A549 (cell line): ENCODE measurements at regions not wholly inside any gene's neighbourhood (a gene's known extent, or its start where the extent isn't known, plus 50 kb on each side); places are given as distances from the start of the nearest gene placed in this dataset.

Experiments used
- ATAC-seq, 2 experiments: fragments of 200-7000 bp in 1 of 2; fragments of >200 bp in 1 of 2; cut with Nextera tagmentation in 1 of 2; cut with Tn5 transposase in 1 of 2; 3 replicates each; pipeline versions ENCODE4 v1.8.0 to v1.9.1; 2018 to 2020; ENCODE audit warnings: mild to moderate bottlenecking in 1 of 2, moderate library complexity in 1 of 2
- CTCF ChIA-PET: fragments of 300-600 bp; sonication (Branson Sonifier 250); formaldehyde crosslinking; extraction: SDS; loops from one replicate; lab custom pipeline; 2021; ENCODE audit warnings: antibody characterized with exemption, inconsistent platforms; lab: Yijun Ruan, JAX
- POLR2A ChIA-PET: fragments of 350-600 bp; formaldehyde crosslinking; extraction: SDS; loops from one replicate; lab custom pipeline; 2021; ENCODE audit warnings: antibody characterized with exemption, inconsistent platforms; lab: Yijun Ruan, JAX
- DNase-seq, 2 experiments: peaks; one replicate each; pipeline versions ENCODE4 v3.0.0 to v3.0.0-alpha.2; 2011 to 2016; ENCODE audit warnings: low read depth in 1 of 2, low spot score in 1 of 2
- FAIRE-seq: peaks from 2 replicates; lab custom pipeline; 2011; peaks lifted over from hg19 to GRCh38; lab: Jason Lieb, UNC
- H3K27ac ChIP-seq, 2 experiments: fragments of >200 bp; sonication (Bioruptor Twin); formaldehyde crosslinking; 3 replicates each; pipeline ENCODE4 v1.5.1; 2016 to 2017
- H3K4me1 ChIP-seq: fragments of >200 bp; sonication (Bioruptor Twin); formaldehyde crosslinking; 3 replicates; pipeline ENCODE4 v1.6.1; 2016
- H3K4me2 ChIP-seq: fragments of >200 bp; sonication (Bioruptor Twin); formaldehyde crosslinking; 3 replicates; pipeline ENCODE4 v1.6.1; 2016
- H3K4me3 ChIP-seq: fragments of >200 bp; sonication (Bioruptor Twin); formaldehyde crosslinking; 3 replicates; pipeline ENCODE4 v1.5.1; 2016
- H3K9me3 ChIP-seq: fragments of >200 bp; sonication (Bioruptor Twin); formaldehyde crosslinking; 3 replicates; pipeline ENCODE4 v1.6.1; 2016
- BHLHE40 ChIP-seq: IDR thresholded peaks from 2 replicates; pipeline ENCODE4 v1.6.1; 2012; ENCODE audit warnings: low read depth, low read length, inconsistent platforms
- CBX2 ChIP-seq: fragments of 200-600 bp; sonication (generic); IDR thresholded peaks from 2 replicates; pipeline ENCODE4 v1.6.1; 2016; ENCODE audit warnings: low read depth, mild to moderate bottlenecking, borderline replicate concordance
- CEBPB ChIP-seq, 2 experiments: fragments of >200 bp in 1 of 2; sonication (Bioruptor Twin) in 1 of 2; formaldehyde crosslinking in 1 of 2; IDR thresholded peaks; 2 replicates each; pipeline ENCODE4 v1.6.1; 2012 to 2016
- CHD2 ChIP-seq: fragments of 150-350 bp; IDR thresholded peaks from 2 replicates; pipeline ENCODE4 v1.6.1; 2014; ENCODE audit warnings: low read length; ENCODE audit not compliant: partially characterized antibody
- EHF ChIP-seq: fragments of 250-450 bp; sonication (Bioruptor Pico); IDR thresholded peaks from 2 replicates; pipeline ENCODE4 v1.5.0; 2020; ENCODE audit warnings: mild to moderate bottlenecking
- EHMT2 ChIP-seq: fragments of 200-600 bp; sonication (generic); IDR thresholded peaks from 2 replicates; pipeline ENCODE4 v1.6.1; 2016; ENCODE audit warnings: antibody characterized with exemption, low read depth, mild to moderate bottlenecking, moderate library complexity
- GATA3 ChIP-seq: IDR thresholded peaks from 2 replicates; pipeline ENCODE4 v1.6.1; 2012; ENCODE audit warnings: borderline replicate concordance
- HOXB13 ChIP-seq: fragments of 250-450 bp; sonication (Bioruptor Pico); IDR thresholded peaks from 2 replicates; pipeline ENCODE4 v1.5.0; 2020; ENCODE audit warnings: low read depth, mild to moderate bottlenecking, moderate library complexity
- JUN ChIP-seq, 2 experiments: fragments of >200 bp; sonication (Bioruptor Twin); formaldehyde crosslinking; IDR thresholded peaks; 2 replicates in 1 of 2; 3 replicates in 1 of 2; pipeline ENCODE4 v1.6.1; 2016 to 2017
- MAFK ChIP-seq: fragments of 450-650 bp; IDR thresholded peaks from 2 replicates; pipeline ENCODE4 v1.6.1; 2014; ENCODE audit not compliant: partially characterized antibody
- MYC ChIP-seq: IDR thresholded peaks from 2 replicates; pipeline ENCODE4 v1.6.1; 2012; ENCODE audit warnings: mild to moderate bottlenecking, inconsistent platforms, low read length, improper control_type of control experiment, borderline replicate concordance
- NFE2L2 ChIP-seq: fragments of 150-350 bp; conservative IDR thresholded peaks from 2 replicates; pipeline ENCODE4 v1.6.1; 2014; ENCODE audit warnings: low read length
- NR3C1 ChIP-seq: fragments of >200 bp; sonication (Bioruptor Twin); formaldehyde crosslinking; IDR thresholded peaks from 3 replicates; pipeline ENCODE4 v1.6.1; 2017
- SMC3 ChIP-seq: fragments of >200 bp; sonication (Bioruptor Twin); formaldehyde crosslinking; IDR thresholded peaks from 3 replicates; pipeline ENCODE4 v1.6.1; 2018; ENCODE audit warnings: inconsistent platforms
- SREBF2 ChIP-seq: fragments of 450-650 bp; IDR thresholded peaks from 2 replicates; pipeline ENCODE4 v1.6.1; 2014; ENCODE audit warnings: mild to moderate bottlenecking, moderate library complexity
- ZNF302 ChIP-seq: fragments of 250-450 bp; sonication (Bioruptor Pico); IDR thresholded peaks from 2 replicates; pipeline ENCODE4 v1.9.0; 2021; ENCODE audit warnings: inconsistent platforms, mild to moderate bottlenecking, moderate library complexity
- WGBS: methylation state at CpG from one replicate; pipeline ENCODE4 v1.1.6; 2017; ENCODE audit errors: missing lambda C conversion rate; 5-methylcytosine and 5-hydroxymethylcytosine counted together
- TF ChIP-seq, protein P1 (sequence below): fragments of 250-450 bp; sonication (Bioruptor Pico); IDR thresholded peaks from 2 replicates; pipeline ENCODE4 v1.5.0; 2021; ENCODE audit warnings: mild to moderate bottlenecking, moderate library complexity, borderline replicate concordance
- TF ChIP-seq, protein P2 (sequence below): IDR thresholded peaks from 2 replicates; pipeline ENCODE4 v1.6.1; 2012
- TF ChIP-seq, protein P3 (sequence below): fragments of 200-600 bp; sonication (generic); IDR thresholded peaks from 2 replicates; pipeline ENCODE4 v1.6.1; 2016; ENCODE audit warnings: antibody characterized with exemption, mild to moderate bottlenecking, moderate library complexity

DNA sequence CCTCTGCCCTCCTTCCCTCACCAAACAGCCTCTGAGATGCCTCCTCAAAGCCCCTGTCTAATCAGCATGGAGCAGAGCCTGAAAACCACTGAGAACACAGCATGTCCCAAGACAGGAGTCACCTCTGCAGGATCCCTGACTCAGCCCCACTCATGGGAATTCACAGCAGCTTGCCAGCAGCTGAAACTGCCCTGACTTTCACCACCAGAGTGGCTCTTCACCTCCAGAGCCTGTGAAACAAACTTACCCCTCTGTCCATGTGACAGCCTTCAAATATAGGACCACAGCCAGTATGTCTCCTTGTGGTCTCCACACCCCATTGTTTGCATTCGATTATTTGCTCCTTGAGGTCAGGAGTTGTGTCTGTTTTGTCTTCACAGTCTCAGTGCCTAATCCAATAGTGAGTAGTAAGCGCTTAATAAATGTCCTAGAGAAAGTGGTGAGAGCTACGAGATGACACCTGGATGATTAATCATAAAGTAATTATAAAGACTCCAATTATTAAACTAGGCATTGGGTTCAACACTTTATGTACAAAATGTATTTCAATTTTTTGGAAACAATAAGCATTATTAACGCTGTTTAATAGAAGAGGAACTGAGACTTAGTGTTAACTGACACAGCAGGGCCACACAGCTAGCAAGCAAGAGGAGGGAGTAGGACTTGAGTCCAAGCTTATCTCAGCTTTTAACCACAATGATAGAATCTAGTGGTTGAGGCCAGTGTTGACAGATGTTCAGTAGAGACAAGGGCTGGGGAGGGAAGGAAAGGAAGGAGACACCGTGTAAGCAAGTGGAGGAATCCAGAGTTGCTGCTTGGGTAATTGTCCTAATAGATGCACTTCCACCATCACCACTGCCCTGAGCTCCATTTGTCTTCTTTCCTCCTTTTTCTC is 358.7 kb upstream of the TNP1 start:
- ATAC-seq (no peak), FAIRE-seq (no peak)
- CTCF ChIA-PET: no interaction called here
- H3K27ac ChIP-seq: no peak overlapping the region
- POLR2A ChIA-PET: no interaction called here
- H3K4me2 ChIP-seq: no peak overlapping the region
- peaks cover 5% of the 10 kb centered on the region; the same call in 1 of the 3 replicates for H3K4me1 ChIP-seq
- H3K4me3 ChIP-seq: no peak overlapping the region
- 60% methylated on average over 5 of the region's 5 CpGs for WGBS
- H3K9me3 ChIP-seq: no peaks in the 10 kb centered on the region
- TF ChIP-seq CEBPB (IDR thresholded peaks at IDR 0.05) (no peak), HOXB13 (no peak), MYC (no peak), JUN (IDR thresholded peaks at IDR 0.05) (no peak), CBX2 (no peak), NR3C1 (no peak), ZNF302 (CRISPR knock-in tag) (no peak), GATA3 (no peak), EHF (no peak), CHD2 (no peak), BHLHE40 (no peak), NFE2L2 (no peak), SREBF2 (no peak), SMC3 (no peak), EHMT2 (no peak)
- TF ChIP-seq, protein P1, sequence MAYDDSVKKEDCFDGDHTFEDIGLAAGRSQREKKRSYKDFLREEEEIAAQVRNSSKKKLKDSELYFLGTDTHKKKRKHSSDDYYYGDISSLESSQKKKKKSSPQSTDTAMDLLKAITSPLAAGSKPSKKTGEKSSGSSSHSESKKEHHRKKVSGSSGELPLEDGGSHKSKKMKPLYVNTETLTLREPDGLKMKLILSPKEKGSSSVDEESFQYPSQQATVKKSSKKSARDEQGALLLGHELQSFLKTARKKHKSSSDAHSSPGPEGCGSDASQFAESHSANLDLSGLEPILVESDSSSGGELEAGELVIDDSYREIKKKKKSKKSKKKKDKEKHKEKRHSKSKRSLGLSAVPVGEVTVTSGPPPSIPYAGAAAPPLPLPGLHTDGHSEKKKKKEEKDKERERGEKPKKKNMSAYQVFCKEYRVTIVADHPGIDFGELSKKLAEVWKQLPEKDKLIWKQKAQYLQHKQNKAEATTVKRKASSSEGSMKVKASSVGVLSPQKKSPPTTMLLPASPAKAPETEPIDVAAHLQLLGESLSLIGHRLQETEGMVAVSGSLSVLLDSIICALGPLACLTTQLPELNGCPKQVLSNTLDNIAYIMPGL: no peak
- TF ChIP-seq, protein P2, sequence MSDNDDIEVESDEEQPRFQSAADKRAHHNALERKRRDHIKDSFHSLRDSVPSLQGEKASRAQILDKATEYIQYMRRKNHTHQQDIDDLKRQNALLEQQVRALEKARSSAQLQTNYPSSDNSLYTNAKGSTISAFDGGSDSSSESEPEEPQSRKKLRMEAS: no peak
- TF ChIP-seq, protein P3, sequence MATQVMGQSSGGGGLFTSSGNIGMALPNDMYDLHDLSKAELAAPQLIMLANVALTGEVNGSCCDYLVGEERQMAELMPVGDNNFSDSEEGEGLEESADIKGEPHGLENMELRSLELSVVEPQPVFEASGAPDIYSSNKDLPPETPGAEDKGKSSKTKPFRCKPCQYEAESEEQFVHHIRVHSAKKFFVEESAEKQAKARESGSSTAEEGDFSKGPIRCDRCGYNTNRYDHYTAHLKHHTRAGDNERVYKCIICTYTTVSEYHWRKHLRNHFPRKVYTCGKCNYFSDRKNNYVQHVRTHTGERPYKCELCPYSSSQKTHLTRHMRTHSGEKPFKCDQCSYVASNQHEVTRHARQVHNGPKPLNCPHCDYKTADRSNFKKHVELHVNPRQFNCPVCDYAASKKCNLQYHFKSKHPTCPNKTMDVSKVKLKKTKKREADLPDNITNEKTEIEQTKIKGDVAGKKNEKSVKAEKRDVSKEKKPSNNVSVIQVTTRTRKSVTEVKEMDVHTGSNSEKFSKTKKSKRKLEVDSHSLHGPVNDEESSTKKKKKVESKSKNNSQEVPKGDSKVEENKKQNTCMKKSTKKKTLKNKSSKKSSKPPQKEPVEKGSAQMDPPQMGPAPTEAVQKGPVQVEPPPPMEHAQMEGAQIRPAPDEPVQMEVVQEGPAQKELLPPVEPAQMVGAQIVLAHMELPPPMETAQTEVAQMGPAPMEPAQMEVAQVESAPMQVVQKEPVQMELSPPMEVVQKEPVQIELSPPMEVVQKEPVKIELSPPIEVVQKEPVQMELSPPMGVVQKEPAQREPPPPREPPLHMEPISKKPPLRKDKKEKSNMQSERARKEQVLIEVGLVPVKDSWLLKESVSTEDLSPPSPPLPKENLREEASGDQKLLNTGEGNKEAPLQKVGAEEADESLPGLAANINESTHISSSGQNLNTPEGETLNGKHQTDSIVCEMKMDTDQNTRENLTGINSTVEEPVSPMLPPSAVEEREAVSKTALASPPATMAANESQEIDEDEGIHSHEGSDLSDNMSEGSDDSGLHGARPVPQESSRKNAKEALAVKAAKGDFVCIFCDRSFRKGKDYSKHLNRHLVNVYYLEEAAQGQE: no peak
- TF ChIP-seq, all 56 proteins: peak for 0
- DNase-seq: no peak

DNA sequence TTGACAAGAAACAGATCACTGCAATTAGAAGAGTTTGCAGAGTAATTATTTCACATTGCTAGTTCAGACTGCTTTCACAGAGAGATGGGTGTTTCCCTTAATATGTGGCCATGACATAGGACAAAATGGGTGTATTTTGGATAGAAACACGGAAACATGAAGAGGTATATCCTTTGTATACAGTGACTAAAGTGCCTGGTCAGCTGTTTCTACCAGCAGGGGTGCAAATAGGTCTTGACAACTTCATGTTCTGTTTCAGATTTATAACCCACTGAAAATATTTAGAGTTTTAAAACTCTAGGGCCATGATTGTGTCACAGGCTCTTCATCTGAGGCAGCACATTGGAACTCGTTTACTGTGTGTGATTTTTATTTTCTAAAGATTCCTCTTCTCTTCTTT is 357.1 kb upstream of the TNP1 start:
- no peak for TF ChIP-seq NR3C1
- peak; percentile 81 for TF ChIP-seq MAFK
- H3K4me3 ChIP-seq: no peak overlapping the region
- POLR2A ChIA-PET: no interaction called here
- DNase-seq (no peak), FAIRE-seq (no peak), ATAC-seq (no peak)
- no peaks in the 10 kb centered on the region for H3K4me1 ChIP-seq
- H3K27ac ChIP-seq: no peak overlapping the region
- CTCF ChIA-PET: no interaction called here
- no peaks in the 10 kb centered on the region; the same call in 2 of the 3 replicates for H3K9me3 ChIP-seq
- H3K4me2 ChIP-seq: no peak overlapping the region
- WGBS: 54% methylated on average over 2 of the region's 2 CpGs
